Activated CD4-positive, alpha-beta T cell treated with anti-CD3 and anti-CD28 coated beads, Interleukin-2, amount 10 ng/mL, durations not matched to agents 7 days and 5 days (primary cell): ENCODE measurements at regions not wholly inside any gene's neighbourhood (a gene's known extent, or its start where the extent isn't known, plus 50 kb on each side); places are given as distances from the start of the nearest gene placed in this dataset.

Experiments
- CTCF ChIA-PET: fragments of 350-600 bp; sonication (Branson Sonifier 250); formaldehyde crosslinking; loops from one replicate; lab custom pipeline; 2021; ENCODE audit warnings: antibody characterized with exemption; lab: Charles Lee
- POLR2A ChIA-PET: fragments of 350-600 bp; sonication (Branson Sonifier 250); formaldehyde crosslinking; loops from one replicate; lab custom pipeline; 2021; ENCODE audit warnings: antibody characterized with exemption; lab: Charles Lee
- DNase-seq: peaks from one replicate; pipeline ENCODE4 v3.0.0-alpha.2; 2020
- H3K27ac Mint-ChIP-seq: one replicate; pipeline ENCODE4 v1.8.0; 2021; ENCODE audit warnings: mild to moderate bottlenecking, moderate library complexity, mixed read lengths
- H3K27me3 Mint-ChIP-seq: one replicate; pipeline ENCODE4 v1.8.0; 2021; ENCODE audit warnings: mixed read lengths
- H3K36me3 Mint-ChIP-seq: one replicate; pipeline ENCODE4 v1.8.0; 2021; ENCODE audit warnings: low read depth, mixed read lengths
- H3K4me1 Mint-ChIP-seq: one replicate; pipeline ENCODE4 v1.8.0; 2021; ENCODE audit warnings: mixed read lengths
- H3K4me3 Mint-ChIP-seq: one replicate; pipeline ENCODE4 v1.8.0; 2021; ENCODE audit warnings: mild to moderate bottlenecking, moderate library complexity, mixed read lengths
- H3K9me3 Mint-ChIP-seq: one replicate; pipeline ENCODE4 v1.8.0; 2021; ENCODE audit warnings: mixed read lengths

GRCh38 chr1:234554218-234554697 is 55.7 kb downstream of the IRF2BP2 start:
- H3K27ac Mint-ChIP-seq: no peak overlapping the region
- POLR2A ChIA-PET: no interaction called here
- no peaks in the 10 kb centered on the region for H3K4me1 Mint-ChIP-seq
- H3K27me3 Mint-ChIP-seq: no peaks in the 10 kb centered on the region
- DNase-seq: no peak
- H3K9me3 Mint-ChIP-seq: no peaks in the 10 kb centered on the region
- no peak overlapping the region for H3K4me3 Mint-ChIP-seq
- no peaks in the 10 kb centered on the region for H3K36me3 Mint-ChIP-seq
- CTCF ChIA-PET: no interaction called here

- POLR2A ChIA-PET: no interaction called here
Observed at GRCh38 chr1:234553240-234554188, 56.5 kb downstream of the IRF2BP2 start.

DNA sequence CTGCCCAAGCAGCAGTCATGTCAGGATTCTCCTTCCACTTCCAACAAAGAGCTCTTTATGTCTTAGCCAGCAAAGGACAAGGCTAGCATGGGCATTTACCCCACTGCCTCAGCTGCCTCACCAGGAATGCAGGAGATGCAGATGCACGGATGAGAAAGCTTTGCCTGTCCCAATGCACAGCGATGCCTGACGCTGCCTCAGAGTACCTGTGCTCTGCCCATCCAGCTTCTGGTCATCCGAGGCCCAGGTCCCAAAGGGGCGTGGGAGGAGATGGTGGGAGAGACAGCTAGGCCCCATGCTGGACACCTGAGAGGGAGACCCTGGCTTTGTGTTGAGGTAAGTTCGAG is 59.0 kb downstream of the IRF2BP2 start:
- Mint-ChIP-seq H3K9me3 (no peaks in the 10 kb centered on the region), H3K36me3 (no peaks in the 10 kb centered on the region), H3K27ac (no peak overlapping the region), H3K27me3 (no peaks in the 10 kb centered on the region), H3K4me3 (no peak overlapping the region), H3K4me1 (no peaks in the 10 kb centered on the region)
- ChIA-PET POLR2A (no interaction called here), CTCF (interaction anchor here (0.6 to 1.7 kb wide), 5 partner anchors 8 to 33 kb away, joined by 3 to 5 read pairs (median 3); no protein-coding TSS in a partner anchor)
- DNase-seq: no peak

More at GRCh38 chr1:234553240-234554188, 56.5 kb downstream of the IRF2BP2 start:
- CTCF ChIA-PET: interaction anchor here (0.7 to 1.5 kb wide), 4 partner anchors 9 to 1005 kb away, joined by 3 to 4 read pairs (median 3); no protein-coding TSS in a partner anchor
- no peaks in the 10 kb centered on the region for H3K27me3 Mint-ChIP-seq
- no peaks in the 10 kb centered on the region for H3K9me3 Mint-ChIP-seq
- H3K4me1 Mint-ChIP-seq: no peaks in the 10 kb centered on the region
- no peak overlapping the region for H3K27ac Mint-ChIP-seq
- H3K4me3 Mint-ChIP-seq: no peak overlapping the region
- no peaks in the 10 kb centered on the region for H3K36me3 Mint-ChIP-seq
- no peak for DNase-seq

DNA sequence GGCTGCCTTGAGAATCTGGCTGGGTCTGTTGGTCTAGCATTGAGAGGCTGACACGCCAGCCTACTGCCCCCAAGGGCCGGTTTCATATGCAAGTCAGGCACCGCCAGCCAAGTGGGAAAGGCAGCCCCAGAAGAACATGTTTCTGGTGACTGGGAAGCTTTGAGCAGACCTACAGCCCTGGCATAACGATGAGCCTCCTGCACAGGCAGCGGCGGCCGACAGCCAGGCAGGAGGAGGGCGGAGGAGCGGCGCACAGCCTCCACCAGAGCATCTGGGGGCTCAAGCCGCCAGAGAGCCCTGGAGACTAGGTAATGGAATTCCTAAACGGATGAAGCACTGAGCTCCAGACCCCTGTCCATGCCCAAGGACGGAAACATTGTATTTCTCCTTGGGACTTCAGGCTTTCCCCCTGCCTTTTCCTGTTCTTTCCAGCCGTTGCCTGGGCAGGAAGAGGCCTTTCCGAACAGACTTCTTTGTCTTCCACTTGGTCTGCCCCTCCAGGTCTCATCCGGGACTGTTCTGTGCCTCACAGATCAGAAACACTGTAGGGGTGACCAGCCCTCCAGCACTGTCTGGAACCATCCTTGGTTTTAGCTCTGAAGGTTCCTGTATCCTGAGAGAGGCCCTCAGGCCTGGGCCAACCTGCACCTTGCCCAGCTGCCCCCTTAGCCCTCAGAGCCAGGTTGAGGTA is 59.5 kb downstream of the IRF2BP2 start:
- Mint-ChIP-seq H3K36me3 (no peaks in the 10 kb centered on the region), H3K9me3 (no peaks in the 10 kb centered on the region), H3K27ac (no peak overlapping the region), H3K27me3 (no peaks in the 10 kb centered on the region), H3K4me1 (peaks cover 4% of the 10 kb centered on the region), H3K4me3 (no peak overlapping the region)
- DNase-seq: no peak
- ChIA-PET CTCF (interaction anchor here (0.6 to 1.7 kb wide), 4 partner anchors 9 to 33 kb away, joined by 3 to 5 read pairs (median 4); no protein-coding TSS in a partner anchor), POLR2A (no interaction called here)

DNA sequence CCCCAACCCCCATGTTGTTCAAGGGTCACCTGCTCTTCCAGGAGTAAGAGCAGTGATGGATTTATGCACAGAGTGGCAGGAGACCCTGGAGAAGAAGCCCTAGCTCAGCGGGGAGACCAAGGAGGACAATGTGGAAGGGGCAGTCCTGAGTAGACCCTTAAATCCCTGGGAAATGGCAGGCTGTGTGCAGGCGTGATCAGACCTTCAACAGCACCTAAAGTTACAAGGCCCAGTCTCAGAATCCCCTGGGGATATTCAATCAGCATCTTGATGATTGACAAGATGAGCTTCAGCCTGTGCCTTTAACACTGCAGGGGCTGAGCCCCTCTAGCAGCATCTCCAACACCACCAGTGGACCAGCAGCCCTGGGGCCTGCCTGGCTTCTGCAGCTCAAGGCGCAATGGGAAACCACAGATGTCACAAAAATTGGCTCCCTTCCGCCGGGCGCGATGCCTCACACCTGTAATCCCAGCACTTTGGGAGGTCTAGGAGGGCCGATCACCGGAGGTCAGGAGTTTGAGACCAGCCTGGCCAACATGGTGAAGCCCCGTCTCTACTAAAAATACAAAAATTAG is 60.4 kb downstream of the IRF2BP2 start:
- no peak for DNase-seq
- ChIA-PET POLR2A (no interaction called here), CTCF (no interaction called here)
- Mint-ChIP-seq H3K27me3 (no peaks in the 10 kb centered on the region), H3K9me3 (no peaks in the 10 kb centered on the region), H3K4me3 (no peak overlapping the region), H3K27ac (no peak overlapping the region), H3K36me3 (no peaks in the 10 kb centered on the region), H3K4me1 (peaks cover 13% of the 10 kb centered on the region)

- H3K27ac Mint-ChIP-seq: no peak overlapping the region
- DNase-seq: no peak
- CTCF ChIA-PET: no interaction called here
- POLR2A ChIA-PET: no interaction called here
- no peak overlapping the region for H3K4me3 Mint-ChIP-seq
- H3K4me1 Mint-ChIP-seq: peaks cover 28% of the 10 kb centered on the region
- H3K36me3 Mint-ChIP-seq: no peaks in the 10 kb centered on the region
- H3K9me3 Mint-ChIP-seq: no peaks in the 10 kb centered on the region
- no peaks in the 10 kb centered on the region for H3K27me3 Mint-ChIP-seq
Observed at GRCh38 chr1:234546890-234547788, 62.8 kb downstream of the IRF2BP2 start.

GRCh38 chr1:234546387-234546704 is 63.6 kb downstream of the IRF2BP2 start:
- no peaks in the 10 kb centered on the region for H3K27me3 Mint-ChIP-seq
- ChIA-PET POLR2A (no interaction called here), CTCF (interaction anchor here (1.2 kb wide), 1 partner anchor 17 kb away, joined by 4 read pairs; no protein-coding TSS in a partner anchor)
- peaks cover 28% of the 10 kb centered on the region for H3K4me1 Mint-ChIP-seq
- no peak overlapping the region for H3K4me3 Mint-ChIP-seq
- H3K36me3 Mint-ChIP-seq: no peaks in the 10 kb centered on the region
- H3K27ac Mint-ChIP-seq: no peak overlapping the region
- no peaks in the 10 kb centered on the region for H3K9me3 Mint-ChIP-seq
- DNase-seq: no peak

- POLR2A ChIA-PET: no interaction called here
- H3K27ac Mint-ChIP-seq: no peak overlapping the region
- no peaks in the 10 kb centered on the region for H3K36me3 Mint-ChIP-seq
- no peaks in the 10 kb centered on the region for H3K9me3 Mint-ChIP-seq
- H3K27me3 Mint-ChIP-seq: no peaks in the 10 kb centered on the region
- peaks cover 28% of the 10 kb centered on the region for H3K4me1 Mint-ChIP-seq
- no peak for DNase-seq
- H3K4me3 Mint-ChIP-seq: no peak overlapping the region
- CTCF ChIA-PET: interaction anchor here (0.9 to 1.3 kb wide), 3 partner anchors 13 to 29 kb away, joined by 3 to 4 read pairs (median 4); no protein-coding TSS in a partner anchor
Observed at GRCh38 chr1:234545517-234546386, 64.2 kb downstream of the IRF2BP2 start.

DNA sequence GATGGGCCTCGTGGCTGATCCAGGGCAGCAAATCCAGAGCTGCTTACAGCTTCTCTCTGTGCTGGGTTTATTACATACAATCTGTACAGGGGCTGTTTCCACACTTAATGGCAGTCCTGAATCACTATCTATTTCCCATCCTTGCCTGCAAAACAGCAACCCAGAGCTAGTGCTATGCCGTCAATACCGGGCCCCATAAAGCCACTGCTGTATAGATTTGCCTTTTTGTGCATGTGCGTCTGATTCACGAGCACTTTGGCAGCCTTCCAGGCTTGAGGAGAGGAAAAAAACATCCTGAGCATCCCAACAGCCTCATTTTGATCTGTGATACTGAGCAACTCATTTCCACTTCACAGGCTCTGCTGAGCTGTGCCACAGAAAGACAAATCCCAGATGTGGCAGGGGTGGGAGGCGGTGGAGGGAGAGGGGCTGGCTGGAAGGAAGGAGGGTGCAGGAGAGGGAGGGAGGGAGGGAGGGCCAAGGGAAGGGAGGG is 65.2 kb upstream of the TARBP1 start:
- H3K9me3 Mint-ChIP-seq: no peaks in the 10 kb centered on the region
- ChIA-PET POLR2A (interaction anchor here (0.8 kb wide), 1 partner anchor 560 kb away, joined by 5 read pairs; no protein-coding TSS in a partner anchor), CTCF (interaction anchor here (0.7 to 1.7 kb wide), 8 partner anchors 9 to 216 kb away, joined by 3 to 7 read pairs (median 4); no protein-coding TSS in a partner anchor)
- peaks cover 31% of the 10 kb centered on the region for H3K4me1 Mint-ChIP-seq
- H3K27ac Mint-ChIP-seq: no peak overlapping the region
- H3K27me3 Mint-ChIP-seq: no peaks in the 10 kb centered on the region
- DNase-seq: no peak
- H3K36me3 Mint-ChIP-seq: no peaks in the 10 kb centered on the region
- no peak overlapping the region for H3K4me3 Mint-ChIP-seq

DNA sequence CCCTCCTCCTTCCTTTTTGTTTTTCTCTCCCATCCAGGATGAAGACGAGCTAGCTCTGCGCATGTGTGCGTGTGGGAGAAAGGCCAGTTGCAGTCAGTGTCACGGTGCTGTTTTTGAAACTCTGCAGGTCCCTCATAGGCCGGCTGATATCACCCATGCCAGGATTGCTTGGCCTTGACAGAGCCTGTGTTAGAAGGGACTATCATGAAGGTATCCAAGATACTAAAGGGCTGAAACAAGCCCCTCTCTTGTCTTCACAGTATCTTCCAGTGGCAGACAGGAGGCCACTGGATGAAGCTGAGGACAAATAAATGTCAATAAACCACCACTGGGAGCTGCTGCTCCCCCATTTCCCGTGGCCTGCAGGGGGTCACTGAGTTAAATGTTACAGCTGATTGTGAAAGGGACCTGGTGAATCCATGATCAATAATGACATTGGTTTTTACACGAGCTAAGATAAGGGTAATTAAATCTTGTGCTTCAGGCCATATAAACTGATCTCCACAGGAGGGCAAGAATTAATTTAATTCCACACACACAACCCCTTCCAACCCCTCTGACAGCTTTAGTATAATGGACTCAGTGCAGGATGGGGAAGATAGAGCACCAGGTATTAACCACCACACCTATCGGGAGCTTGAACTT is 64.6 kb upstream of the TARBP1 start:
- ChIA-PET POLR2A (interaction anchor here (0.8 kb wide), 1 partner anchor 561 kb away, joined by 5 read pairs; no protein-coding TSS in a partner anchor), CTCF (interaction anchor here (0.9 to 1.7 kb wide), 7 partner anchors 8 to 49 kb away, joined by 3 to 7 read pairs (median 5); no protein-coding TSS in a partner anchor)
- H3K9me3 Mint-ChIP-seq: no peaks in the 10 kb centered on the region
- no peak overlapping the region for H3K27ac Mint-ChIP-seq
- DNase-seq: no peak
- H3K4me3 Mint-ChIP-seq: no peak overlapping the region
- H3K4me1 Mint-ChIP-seq: peaks cover 31% of the 10 kb centered on the region
- H3K36me3 Mint-ChIP-seq: no peaks in the 10 kb centered on the region
- no peaks in the 10 kb centered on the region for H3K27me3 Mint-ChIP-seq
